PC-3 (cell line): ENCODE measurements at regions not wholly inside any gene's neighbourhood (a gene's known extent, or its start where the extent isn't known, plus 50 kb on each side); places are given as distances from the start of the nearest gene placed in this dataset.

Source experiments
- ATAC-seq: fragments of 200-7000 bp; cut with Tn5 transposase; 2 replicates; pipeline ENCODE4 v1.9.1; 2020; ENCODE audit warnings: mild to moderate bottlenecking, moderate library complexity
- BruUV-seq: library from RNA; stranded (reverse); fragments of 400-500 nt; replicated peaks from 2 replicates; lab custom pipeline; 2021; lab: Mats Ljungman, UMichigan
- CTCF ChIA-PET: fragments of 300-600 bp; sonication (Branson Sonifier 250); formaldehyde crosslinking; loops from one replicate; lab custom pipeline; 2022; ENCODE audit warnings: antibody characterized with exemption; lab: Charles Lee
- POLR2A ChIA-PET: fragments of 300-600 bp; sonication (Branson Sonifier 250); formaldehyde crosslinking; loops from one replicate; lab custom pipeline; 2022; ENCODE audit warnings: antibody characterized with exemption; ENCODE audit not compliant: unreplicated experiment; lab: Charles Lee
- DNase-seq: peaks from one replicate; pipeline ENCODE4 v3.0.0-alpha.2; 2015
- H2AFZ ChIP-seq: fragments of 300-600 bp; sonication (generic); 2 replicates; pipeline ENCODE4 v1.6.0; 2016; ENCODE audit warnings: antibody characterized with exemption, low read length
- H3F3A ChIP-seq: fragments of 300-600 bp; sonication (generic); one replicate; pipeline ENCODE4 v1.6.0; 2017; ENCODE audit warnings: antibody characterized with exemption, low read length, control low read depth, mild to moderate bottlenecking; ENCODE audit not compliant: unreplicated experiment
- H3K27ac ChIP-seq: fragments of 300-600 bp; sonication (generic); 2 replicates; pipeline ENCODE4 v1.5.1; 2016; ENCODE audit warnings: mild to moderate bottlenecking, low read length
- H3K27me3 ChIP-seq: fragments of 300-600 bp; sonication (generic); 2 replicates; pipeline ENCODE4 v1.6.1; 2016; ENCODE audit warnings: low read length, mixed read lengths
- H3K36me3 ChIP-seq: fragments of 300-600 bp; sonication (generic); 2 replicates; pipeline ENCODE4 v1.6.1; 2016; ENCODE audit warnings: low read depth, mixed run types, low read length, mixed read lengths
- H3K4me1 ChIP-seq: fragments of 300-600 bp; sonication (generic); 2 replicates; pipeline ENCODE4 v1.5.1; 2016; ENCODE audit warnings: low read length; ENCODE audit not compliant: insufficient read depth
- H3K4me2 ChIP-seq: fragments of 300-600 bp; sonication (generic); 2 replicates; pipeline ENCODE4 v1.6.0; 2016; ENCODE audit warnings: low read length
- H3K4me3 ChIP-seq: fragments of 300-600 bp; sonication (generic); 2 replicates; pipeline ENCODE4 v1.5.1; 2016; ENCODE audit warnings: mild to moderate bottlenecking, low read length, mixed read lengths
- H3K79me2 ChIP-seq: fragments of 300-600 bp; sonication (generic); 2 replicates; pipeline ENCODE4 v1.6.1; 2017; ENCODE audit warnings: low read length, mixed read lengths
- H3K9ac ChIP-seq: fragments of 300-600 bp; sonication (generic); 2 replicates; pipeline ENCODE4 v1.6.0; 2016; ENCODE audit warnings: mild to moderate bottlenecking, low read length
- H3K9me2 ChIP-seq: fragments of 300-600 bp; sonication (generic); replicated peaks from 2 replicates; pipeline ENCODE4 v1.6.1; 2016; ENCODE audit warnings: mixed run types, low read length, mixed read lengths
- H3K9me3 ChIP-seq: fragments of 300-600 bp; sonication (generic); 2 replicates; pipeline ENCODE4 v1.6.1; 2016; ENCODE audit warnings: low read length, mixed read lengths
- H4K20me1 ChIP-seq: fragments of 300-600 bp; sonication (generic); 2 replicates; pipeline ENCODE4 v1.6.1; 2016; ENCODE audit warnings: low read length, mixed read lengths
- EZH2 ChIP-seq: fragments of 300-600 bp; sonication (generic); IDR thresholded peaks from one replicate; pipeline ENCODE4 v1.6.1; 2017; ENCODE audit warnings: antibody characterized with exemption, mild to moderate bottlenecking, low read length; ENCODE audit not compliant: unreplicated experiment
- EZH2phosphoT487 ChIP-seq: fragments of 300-600 bp; sonication (generic); IDR thresholded peaks from 2 replicates; pipeline ENCODE4 v1.6.1; 2018; ENCODE audit warnings: mild to moderate bottlenecking, antibody characterized with exemption, low read length, borderline replicate concordance
- intact Hi-C: fragments of 100-400 bp; cut with micrococcal nuclease; formaldehyde crosslinking; loops from 2 replicates; pipeline ENCODE4 v1.9.0; 2023
- TF ChIP-seq, protein P1 (sequence below): fragments of 300-600 bp; sonication (generic); conservative IDR thresholded peaks from 2 replicates; pipeline ENCODE4 v1.5.1; 2017; ENCODE audit warnings: antibody characterized with exemption, low read depth, mild to moderate bottlenecking, low read length

- Histone ChIP-seq H3K27me3 (no peaks in the 10 kb centered on the region), H3K4me2 (no peak overlapping the region), H3K36me3 (no peaks in the 10 kb centered on the region), H4K20me1 (no peaks in the 10 kb centered on the region), H3K9ac (no peak overlapping the region), H3K9me3 (no peaks in the 10 kb centered on the region), H3K4me1 (peaks cover 10% of the 10 kb centered on the region), H3K79me2 (no peaks in the 10 kb centered on the region), H3F3A (no peaks in the 10 kb centered on the region), H2AFZ (no peak overlapping the region), H3K9me2 (no peaks in the 10 kb centered on the region), H3K4me3 (no peak overlapping the region), H3K27ac (no peak overlapping the region)
- TF ChIP-seq EZH2phosphoT487 (no peak), EZH2 (no peak)
- TF ChIP-seq, protein P1, sequence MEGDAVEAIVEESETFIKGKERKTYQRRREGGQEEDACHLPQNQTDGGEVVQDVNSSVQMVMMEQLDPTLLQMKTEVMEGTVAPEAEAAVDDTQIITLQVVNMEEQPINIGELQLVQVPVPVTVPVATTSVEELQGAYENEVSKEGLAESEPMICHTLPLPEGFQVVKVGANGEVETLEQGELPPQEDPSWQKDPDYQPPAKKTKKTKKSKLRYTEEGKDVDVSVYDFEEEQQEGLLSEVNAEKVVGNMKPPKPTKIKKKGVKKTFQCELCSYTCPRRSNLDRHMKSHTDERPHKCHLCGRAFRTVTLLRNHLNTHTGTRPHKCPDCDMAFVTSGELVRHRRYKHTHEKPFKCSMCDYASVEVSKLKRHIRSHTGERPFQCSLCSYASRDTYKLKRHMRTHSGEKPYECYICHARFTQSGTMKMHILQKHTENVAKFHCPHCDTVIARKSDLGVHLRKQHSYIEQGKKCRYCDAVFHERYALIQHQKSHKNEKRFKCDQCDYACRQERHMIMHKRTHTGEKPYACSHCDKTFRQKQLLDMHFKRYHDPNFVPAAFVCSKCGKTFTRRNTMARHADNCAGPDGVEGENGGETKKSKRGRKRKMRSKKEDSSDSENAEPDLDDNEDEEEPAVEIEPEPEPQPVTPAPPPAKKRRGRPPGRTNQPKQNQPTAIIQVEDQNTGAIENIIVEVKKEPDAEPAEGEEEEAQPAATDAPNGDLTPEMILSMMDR, result no peak
- no peak for DNase-seq
- ChIA-PET CTCF (no interaction called here), POLR2A (no interaction called here)
- ATAC-seq, result no peak
- intact Hi-C loops, result no loop called here
- no TSS peak for BruUV-seq
Observed at GRCh38 chr12:105567061-105567460, 236.6 kb downstream of the C12orf75 start.

GRCh38 chr12:105569886-105570285 lies 239.4 kb downstream of the C12orf75 start:
- BruUV-seq, result no TSS peak
- Histone ChIP-seq H3K4me1 (no peaks in the 10 kb centered on the region), H3K27me3 (no peaks in the 10 kb centered on the region), H3K9ac (no peak overlapping the region), H3K4me2 (no peak overlapping the region), H3K36me3 (no peaks in the 10 kb centered on the region), H3K79me2 (no peaks in the 10 kb centered on the region), H3K9me3 (no peaks in the 10 kb centered on the region), H3F3A (no peaks in the 10 kb centered on the region), H3K9me2 (no peaks in the 10 kb centered on the region), H2AFZ (no peak overlapping the region), H3K4me3 (no peak overlapping the region), H4K20me1 (no peaks in the 10 kb centered on the region), H3K27ac (no peak overlapping the region)
- no peak for TF ChIP-seq EZH2
- TF ChIP-seq, protein P1, result no peak
- DNase-seq, result no peak
- CTCF ChIA-PET, result no interaction called here
- intact Hi-C loops, result no loop called here
- POLR2A ChIA-PET, result no interaction called here
- ATAC-seq, result no peak

- H3K27me3 ChIP-seq, result no peaks in the 10 kb centered on the region
- no peaks in the 10 kb centered on the region for H4K20me1 ChIP-seq
- no peak overlapping the region for H3K4me2 ChIP-seq
- no peaks in the 10 kb centered on the region for H3K9me3 ChIP-seq
- no peak overlapping the region for H3K27ac ChIP-seq
- DNase-seq (no peak), ATAC-seq (no peak)
- no peaks in the 10 kb centered on the region for H3K4me1 ChIP-seq
- intact Hi-C loops, result no loop called here
- no peaks in the 10 kb centered on the region for H3K79me2 ChIP-seq
- H2AFZ ChIP-seq, result no peak overlapping the region
- no peak overlapping the region for H3K4me3 ChIP-seq
- no peaks in the 10 kb centered on the region for H3K9me2 ChIP-seq
- ChIA-PET CTCF (no interaction called here), POLR2A (no interaction called here)
- no TSS peak for BruUV-seq
- H3F3A ChIP-seq, result no peaks in the 10 kb centered on the region
- H3K36me3 ChIP-seq, result no peaks in the 10 kb centered on the region
- TF ChIP-seq EZH2phosphoT487, result no peak
- TF ChIP-seq EZH2, result no peak
- TF ChIP-seq, protein P1, result no peak
- no peak overlapping the region for H3K9ac ChIP-seq
Observed at GRCh38 chr12:105570944-105571343, 240.5 kb downstream of the C12orf75 start.
